ENCODE measurements at regions not wholly inside any gene's neighbourhood (a gene's known extent, or its start where the extent isn't known, plus 50 kb on each side); places are given as distances from the start of the nearest gene placed in this dataset.
"Not testable (repeated sequence)": the region's sequence is repeated elsewhere in the genome, so short reads cannot be mapped to it uniquely, and the experiment has no call there.

DNA sequence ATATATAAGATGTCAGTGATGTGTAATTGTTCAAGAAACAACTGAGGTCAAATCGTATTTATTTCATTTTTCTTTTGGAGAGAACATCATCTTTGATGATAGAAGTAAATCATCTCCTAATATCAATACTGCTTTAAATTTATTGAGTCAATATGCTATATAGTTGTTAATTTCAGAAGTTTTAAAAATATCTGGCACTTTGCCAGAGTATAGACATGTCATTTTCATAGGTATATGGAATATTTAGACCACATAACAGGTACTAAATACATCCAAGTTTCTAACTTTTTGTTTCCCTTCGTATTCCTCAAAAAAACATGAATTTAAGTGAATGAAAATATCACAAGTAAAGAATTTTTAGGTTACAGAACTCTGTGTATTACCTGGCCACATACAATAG lies 577.8 kb downstream of the ARL4A start:
- H3K9me3 ChIP-seq (ENCODE audit: insufficient read depth, low read depth) = no peaks in the 10 kb centered on the region
- no peaks in the 10 kb centered on the region for H4K20me1 ChIP-seq (ENCODE audit: insufficient read depth)
- no peak overlapping the region for H2AFZ ChIP-seq
- no peaks in the 10 kb centered on the region for H3K79me2 ChIP-seq (ENCODE audit: low read depth)
- no peak overlapping the region for H3K4me3 ChIP-seq
- H3K4me2 ChIP-seq = no peak overlapping the region
- DNase-seq = no peak
- ChIA-PET POLR2A (ENCODE audit: unreplicated experiment) (interaction anchor here (0.6 kb wide), 1 partner anchor 567 kb away, joined by 3 read pairs; no protein-coding TSS in a partner anchor), CTCF (no interaction called here)
- intact Hi-C loops (cut with micrococcal nuclease; ENCODE audit: unreplicated experiment) = no loop called here
- no peaks in the 10 kb centered on the region for H3K4me1 ChIP-seq (replicated peaks; ENCODE audit: insufficient read depth)
- BruUV-seq (replicated peaks) = no TSS peak
- no peaks in the 10 kb centered on the region for H3K36me3 ChIP-seq (ENCODE audit: low read depth)
- H3K27me3 ChIP-seq (ENCODE audit: insufficient read depth, low read depth) = no peaks in the 10 kb centered on the region
- peaks cover 5% of the 10 kb centered on the region; the same call in 1 of the 2 replicates for H3K9me2 ChIP-seq (ENCODE audit: insufficient read depth)
- H3F3A ChIP-seq (ENCODE audit: insufficient read depth, low read depth) = no peaks in the 10 kb centered on the region
- no peak for TF ChIP-seq EZH2 (IDR thresholded peaks at IDR 0.05; ENCODE audit: low read depth)
- TF ChIP-seq, protein P1, sequence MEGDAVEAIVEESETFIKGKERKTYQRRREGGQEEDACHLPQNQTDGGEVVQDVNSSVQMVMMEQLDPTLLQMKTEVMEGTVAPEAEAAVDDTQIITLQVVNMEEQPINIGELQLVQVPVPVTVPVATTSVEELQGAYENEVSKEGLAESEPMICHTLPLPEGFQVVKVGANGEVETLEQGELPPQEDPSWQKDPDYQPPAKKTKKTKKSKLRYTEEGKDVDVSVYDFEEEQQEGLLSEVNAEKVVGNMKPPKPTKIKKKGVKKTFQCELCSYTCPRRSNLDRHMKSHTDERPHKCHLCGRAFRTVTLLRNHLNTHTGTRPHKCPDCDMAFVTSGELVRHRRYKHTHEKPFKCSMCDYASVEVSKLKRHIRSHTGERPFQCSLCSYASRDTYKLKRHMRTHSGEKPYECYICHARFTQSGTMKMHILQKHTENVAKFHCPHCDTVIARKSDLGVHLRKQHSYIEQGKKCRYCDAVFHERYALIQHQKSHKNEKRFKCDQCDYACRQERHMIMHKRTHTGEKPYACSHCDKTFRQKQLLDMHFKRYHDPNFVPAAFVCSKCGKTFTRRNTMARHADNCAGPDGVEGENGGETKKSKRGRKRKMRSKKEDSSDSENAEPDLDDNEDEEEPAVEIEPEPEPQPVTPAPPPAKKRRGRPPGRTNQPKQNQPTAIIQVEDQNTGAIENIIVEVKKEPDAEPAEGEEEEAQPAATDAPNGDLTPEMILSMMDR (conservative IDR thresholded peaks at IDR 0.05) = no peak
- H3K27ac ChIP-seq = no peak overlapping the region

DNA sequence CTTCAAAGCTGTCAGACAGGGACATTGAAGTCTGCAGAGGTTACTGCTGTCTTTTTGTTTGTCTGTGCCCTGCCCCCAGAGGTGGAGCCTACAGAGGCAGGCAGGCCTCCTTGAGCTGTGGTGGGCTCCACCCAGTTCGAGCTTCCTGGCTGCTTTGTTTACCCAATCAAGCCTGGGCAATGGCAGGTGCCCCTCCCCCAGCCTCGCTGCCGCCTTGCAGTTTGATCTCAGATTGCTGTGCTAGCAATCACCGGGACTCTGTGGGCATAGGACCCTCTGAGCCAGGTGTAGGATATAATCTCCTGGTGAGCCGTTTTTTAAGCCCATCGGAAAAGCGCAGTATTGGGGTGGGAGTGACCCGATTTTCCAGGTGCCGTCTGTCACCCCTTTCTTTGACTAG lies 586.8 kb downstream of the ARL4A start:
- POLR2A ChIA-PET (ENCODE audit: unreplicated experiment); H3K9me3 ChIP-seq (ENCODE audit: insufficient read depth, low read depth); H3K4me2 ChIP-seq; H4K20me1 ChIP-seq (ENCODE audit: insufficient read depth); BruUV-seq (replicated peaks); CTCF ChIA-PET; H2AFZ ChIP-seq; H3K27me3 ChIP-seq (ENCODE audit: insufficient read depth, low read depth); H3K4me3 ChIP-seq; H3K79me2 ChIP-seq (ENCODE audit: low read depth); DNase-seq; H3K36me3 ChIP-seq (ENCODE audit: low read depth); H3K4me1 ChIP-seq (replicated peaks; ENCODE audit: insufficient read depth); H3K9me2 ChIP-seq (ENCODE audit: insufficient read depth); intact Hi-C loops (cut with micrococcal nuclease; ENCODE audit: unreplicated experiment); H3F3A ChIP-seq (ENCODE audit: insufficient read depth, low read depth); H3K27ac ChIP-seq: not testable (repeated sequence)

DNA sequence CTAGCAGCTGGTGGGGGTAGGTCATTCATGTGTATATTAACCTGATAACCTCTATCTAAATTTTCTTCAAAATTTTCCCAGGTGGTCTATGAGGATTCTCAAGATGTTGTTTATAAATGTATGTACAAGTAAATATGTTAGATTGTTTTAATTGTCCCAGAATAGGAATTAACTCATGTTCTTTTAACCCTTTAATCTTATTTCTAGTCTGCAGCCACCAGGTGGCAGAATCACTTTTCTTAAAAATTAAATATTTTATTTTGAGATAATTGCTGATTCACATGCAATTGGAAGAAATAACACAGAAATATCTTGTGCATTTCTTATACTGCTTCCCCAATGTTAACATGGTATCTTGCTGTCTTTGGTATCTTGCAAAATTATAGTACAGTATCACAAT lies 589.5 kb downstream of the ARL4A start:
- ChIA-PET CTCF (interaction anchor here (2.3 kb wide), 1 partner anchor 1415 kb away, joined by 8 read pairs; no protein-coding TSS in a partner anchor), POLR2A (ENCODE audit: unreplicated experiment) (no interaction called here)
- intact Hi-C loops (cut with micrococcal nuclease; ENCODE audit: unreplicated experiment) = no loop called here
- H3K9me2 ChIP-seq (ENCODE audit: insufficient read depth) = no peaks in the 10 kb centered on the region
- no peak overlapping the region for H3K27ac ChIP-seq
- no peaks in the 10 kb centered on the region for H3K9me3 ChIP-seq (ENCODE audit: insufficient read depth, low read depth)
- TF ChIP-seq, protein P1 (conservative IDR thresholded peaks at IDR 0.05) = peak; percentile 76
- no peak for TF ChIP-seq EZH2 (IDR thresholded peaks at IDR 0.05; ENCODE audit: low read depth)
- H3K4me2 ChIP-seq = no peak overlapping the region
- H3K4me3 ChIP-seq = no peak overlapping the region
- DNase-seq = no peak
- H3K27me3 ChIP-seq (ENCODE audit: insufficient read depth, low read depth) = no peaks in the 10 kb centered on the region
- H3K4me1 ChIP-seq (replicated peaks; ENCODE audit: insufficient read depth) = no peaks in the 10 kb centered on the region
- H4K20me1 ChIP-seq (ENCODE audit: insufficient read depth) = no peaks in the 10 kb centered on the region
- no peaks in the 10 kb centered on the region for H3K36me3 ChIP-seq (ENCODE audit: low read depth)
- H2AFZ ChIP-seq = no peak overlapping the region
- H3K79me2 ChIP-seq (ENCODE audit: low read depth) = no peaks in the 10 kb centered on the region
- no TSS peak for BruUV-seq (replicated peaks)
- H3F3A ChIP-seq (ENCODE audit: insufficient read depth, low read depth) = no peaks in the 10 kb centered on the region

DNA sequence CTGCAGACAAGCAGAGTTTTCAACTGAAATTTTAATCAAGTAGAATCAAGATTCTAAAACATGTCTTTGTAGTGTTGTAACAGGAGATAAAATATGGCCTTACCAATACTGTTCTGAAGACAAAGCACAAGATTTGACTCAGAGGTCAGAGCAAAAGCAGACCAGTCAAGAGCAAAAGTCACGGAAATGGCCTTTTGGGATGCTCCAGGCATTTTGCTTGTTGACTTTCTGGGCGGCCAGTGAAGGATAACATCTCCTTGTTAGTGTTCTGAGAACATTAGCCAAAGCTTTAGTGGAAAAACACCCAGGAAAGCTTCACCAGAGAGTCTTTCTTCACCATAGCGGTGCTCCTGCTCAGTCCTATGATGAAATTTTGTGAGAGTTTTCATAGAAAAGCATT lies 590.6 kb downstream of the ARL4A start:
- POLR2A ChIA-PET (ENCODE audit: unreplicated experiment) = no interaction called here
- H2AFZ ChIP-seq = peak overlapping the region; percentile 7; the same call in 1 of the 2 replicates

More for the DNA sequence above, 590.6 kb downstream of the ARL4A start:
- H3K27me3 ChIP-seq (ENCODE audit: insufficient read depth, low read depth) = no peaks in the 10 kb centered on the region
- no peaks in the 10 kb centered on the region for H3K4me1 ChIP-seq (replicated peaks; ENCODE audit: insufficient read depth)
- H3K79me2 ChIP-seq (ENCODE audit: low read depth) = no peaks in the 10 kb centered on the region
- CTCF ChIA-PET = interaction anchor here (1.6 kb wide), 1 partner anchor 1414 kb away, joined by 4 read pairs; no protein-coding TSS in a partner anchor
- no peaks in the 10 kb centered on the region for H3F3A ChIP-seq (ENCODE audit: insufficient read depth, low read depth)
- intact Hi-C loops (cut with micrococcal nuclease; ENCODE audit: unreplicated experiment) = no loop called here
- no peak for DNase-seq
- BruUV-seq (replicated peaks) = no TSS peak
- H3K36me3 ChIP-seq (ENCODE audit: low read depth) = no peaks in the 10 kb centered on the region
- no peak for TF ChIP-seq EZH2 (IDR thresholded peaks at IDR 0.05; ENCODE audit: low read depth)
- TF ChIP-seq, protein P1 (conservative IDR thresholded peaks at IDR 0.05) = no peak
- H3K4me3 ChIP-seq = no peak overlapping the region
- H4K20me1 ChIP-seq (ENCODE audit: insufficient read depth) = no peaks in the 10 kb centered on the region
- no peak overlapping the region for H3K4me2 ChIP-seq
- H3K9me3 ChIP-seq (ENCODE audit: insufficient read depth, low read depth) = no peaks in the 10 kb centered on the region
- H3K9me2 ChIP-seq (ENCODE audit: insufficient read depth) = no peaks in the 10 kb centered on the region
- no peak overlapping the region for H3K27ac ChIP-seq

Measured in PC-9 (cell line).